COLO829 (cell line): ENCODE measurements at regions not wholly inside any gene's neighbourhood (a gene's known extent, or its start where the extent isn't known, plus 50 kb on each side); places are given as distances from the start of the nearest gene placed in this dataset.
"Not testable (repeated sequence)": the region's sequence is repeated elsewhere in the genome, so short reads cannot be mapped to it uniquely, and the experiment has no call there.

Experiments
- DNase-seq: peaks from one replicate; pipeline ENCODE4 v3.0.0; 2012; ENCODE audit warnings: low spot score

- DNase-seq, result no peak
These were observed 783.2 kb upstream of the LRRN3 start for GRCh38 chr7:110307776-110308175.

GRCh38 chr7:110308791-110309190 is 782.1 kb upstream of the LRRN3 start:
- DNase-seq, result no peak

DNA sequence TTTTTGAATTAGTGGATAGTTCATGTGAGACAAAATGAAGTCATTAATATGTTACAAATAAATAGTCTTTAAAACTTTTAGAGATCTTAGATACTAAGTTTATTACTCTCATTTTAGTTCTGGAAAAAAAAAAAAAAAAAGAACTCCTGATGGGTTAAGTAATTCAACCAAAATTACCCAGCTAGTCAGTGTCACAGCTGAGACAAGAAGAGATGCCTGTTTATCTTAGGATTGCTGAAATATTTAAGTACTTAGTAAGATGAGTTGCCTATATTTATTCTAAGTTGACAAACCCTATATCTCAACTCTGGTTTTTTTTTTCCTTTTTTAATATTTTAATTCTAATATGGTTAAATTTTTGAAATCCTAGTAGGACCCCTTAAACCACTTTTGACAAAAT is 781.0 kb upstream of the LRRN3 start:
- no peak for DNase-seq

DNA sequence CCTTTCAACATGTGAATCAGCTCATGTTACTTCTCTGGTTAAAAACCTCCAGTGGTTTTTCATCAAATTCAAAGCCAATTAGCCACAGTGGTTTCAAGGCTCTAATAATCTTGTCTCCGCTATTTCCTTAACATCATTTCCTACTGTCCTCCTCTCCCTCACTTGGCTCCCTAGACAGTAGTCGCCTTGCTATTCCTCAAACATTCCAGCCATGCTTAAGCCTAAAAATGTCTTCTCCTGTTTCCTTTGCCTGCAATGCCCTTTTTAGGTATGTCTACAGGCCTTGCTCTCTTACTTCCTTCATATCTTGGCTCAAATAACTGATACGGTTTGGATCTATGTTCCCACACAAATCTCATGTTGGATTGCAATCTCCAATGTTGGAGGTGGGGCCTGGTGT is 779.4 kb upstream of the LRRN3 start:
- DNase-seq, result no peak

DNA sequence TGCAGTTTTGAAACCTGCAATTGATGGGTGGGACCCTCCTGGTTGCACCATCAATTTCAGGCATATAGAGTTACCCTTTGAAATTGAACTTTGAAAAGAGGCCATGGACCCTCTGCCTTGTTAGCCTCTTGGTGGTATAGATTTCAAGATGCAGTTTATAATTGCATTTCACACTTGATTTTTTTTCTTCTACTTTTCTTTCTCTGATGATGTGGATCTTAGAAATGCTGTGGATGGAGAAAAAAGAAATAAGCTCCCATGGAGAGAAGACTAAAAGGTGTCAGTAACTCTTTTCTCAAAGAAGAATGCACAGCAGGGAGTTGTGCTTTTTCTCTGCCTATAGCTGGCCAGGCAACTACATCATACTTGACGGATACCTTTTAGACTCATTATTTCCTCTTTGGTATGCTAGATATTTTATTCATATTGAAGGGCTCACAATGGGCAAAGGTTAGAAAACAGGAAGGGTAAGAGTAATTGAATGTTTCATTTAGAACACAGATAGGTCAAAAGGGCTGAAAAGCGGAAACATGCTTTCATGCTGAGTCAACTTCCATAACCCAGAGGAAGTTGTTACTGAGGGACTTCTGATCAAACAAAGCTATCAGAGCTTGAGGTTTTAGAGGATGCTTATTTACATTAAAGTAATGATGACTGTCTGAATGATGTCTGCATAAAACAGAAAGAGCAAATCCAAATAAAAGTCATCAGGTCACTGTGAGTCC is 773.2 kb upstream of the LRRN3 start:
- peak; percentile 42 for DNase-seq

DNA sequence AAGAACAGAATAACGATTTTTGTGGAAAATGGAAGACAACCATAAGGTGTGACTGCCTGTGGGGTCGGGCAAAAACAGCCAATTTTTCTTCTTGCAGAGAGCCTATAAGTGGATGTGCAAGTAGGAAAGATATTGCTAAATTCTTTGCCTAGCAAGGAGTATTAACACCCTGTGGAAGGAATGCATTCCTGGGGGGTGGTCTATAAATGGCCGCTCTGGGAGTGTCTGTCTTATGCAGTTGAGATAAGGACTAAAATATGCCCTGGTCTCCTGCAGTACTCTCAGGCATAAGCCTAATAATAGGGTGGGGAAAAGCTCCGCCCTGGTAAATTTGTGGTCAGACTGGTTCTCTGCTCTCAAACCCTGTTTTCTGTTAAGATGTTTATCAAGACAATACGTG is 770.6 kb upstream of the LRRN3 start:
- DNase-seq, result not testable (repeated sequence)

DNA sequence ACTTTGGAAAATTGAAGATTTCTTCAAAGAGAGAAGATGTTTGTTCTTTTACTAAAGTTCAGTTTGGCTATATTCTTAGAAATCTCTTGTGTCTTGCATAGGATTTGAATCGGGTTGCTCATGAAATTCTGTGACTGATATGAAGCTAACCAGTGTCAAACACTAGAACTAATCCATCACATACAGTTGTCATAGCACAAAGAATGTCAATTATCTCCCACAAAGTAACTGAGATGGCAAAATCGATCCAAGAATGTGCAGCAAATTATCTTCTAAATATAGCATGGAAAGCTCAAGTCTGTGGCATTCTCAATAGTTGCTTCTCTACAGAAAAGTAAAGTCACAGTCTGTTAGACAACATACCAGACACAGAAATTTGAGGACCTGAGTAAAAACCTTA is 768.1 kb upstream of the LRRN3 start:
- DNase-seq, result no peak

DNA sequence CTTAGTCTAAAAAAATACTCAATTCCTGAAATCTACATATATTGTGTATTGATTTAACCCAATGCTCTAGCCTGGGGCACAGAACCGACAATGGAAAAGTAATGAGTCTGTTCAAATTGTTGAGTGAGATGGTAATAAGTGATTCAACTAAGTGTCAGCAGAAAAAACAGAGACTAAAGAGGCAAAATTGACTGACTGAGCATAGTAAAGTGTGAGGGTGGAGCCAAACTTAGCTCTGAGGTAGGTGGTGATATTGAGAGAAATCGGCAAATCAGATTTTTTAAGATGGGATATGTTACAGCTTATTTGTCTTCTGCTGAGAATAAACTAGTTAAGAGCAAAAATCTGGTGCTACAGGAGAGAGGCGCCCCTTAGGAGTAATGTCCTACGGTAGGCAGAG is 764.0 kb upstream of the LRRN3 start:
- no peak for DNase-seq

- no peak for DNase-seq
These were observed 754.5 kb upstream of the LRRN3 start for GRCh38 chr7:110336423-110336822.

GRCh38 chr7:110337646-110338045 is 753.3 kb upstream of the LRRN3 start:
- DNase-seq, result no peak

GRCh38 chr7:110347081-110347480 is 743.8 kb upstream of the LRRN3 start:
- no peak for DNase-seq

DNA sequence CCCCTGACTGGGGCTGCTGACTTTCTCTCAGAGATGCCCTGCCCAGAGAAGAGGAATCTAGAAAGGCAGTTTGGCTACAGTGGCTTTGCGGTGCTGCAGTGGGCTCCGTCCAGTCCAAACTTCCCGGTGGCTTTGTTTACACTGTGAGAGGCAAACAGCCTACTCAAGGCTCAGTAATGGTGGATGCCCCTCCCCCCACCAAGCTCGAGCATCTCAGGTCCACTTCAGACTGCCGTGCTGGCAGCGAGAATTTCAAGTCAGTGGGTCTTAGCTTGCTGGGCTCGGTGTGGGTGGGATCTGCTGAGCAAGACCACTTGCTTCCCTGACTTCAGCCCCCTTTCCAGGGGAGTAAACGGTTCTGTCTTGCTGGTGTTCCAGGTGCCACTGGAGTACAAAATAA is 734.5 kb upstream of the LRRN3 start:
- no peak for DNase-seq

DNA sequence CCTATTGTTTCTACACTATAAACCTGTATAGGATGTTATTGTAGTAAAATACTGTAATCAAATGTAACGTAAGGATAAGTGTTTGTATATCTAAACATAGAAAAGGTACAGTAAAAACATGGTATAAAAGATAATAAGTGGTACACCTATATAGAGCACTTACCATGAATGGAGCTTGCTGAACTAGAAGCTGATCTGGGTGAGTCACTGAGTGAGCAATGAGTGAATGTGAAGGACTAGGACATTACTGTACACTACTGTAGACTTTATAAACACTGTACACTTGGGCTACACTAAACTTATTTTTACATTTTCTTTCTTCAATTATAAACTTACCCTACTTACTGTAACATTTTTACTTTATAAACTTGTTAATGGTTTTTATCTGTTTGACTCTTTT is 732.9 kb upstream of the LRRN3 start:
- DNase-seq, result no peak

GRCh38 chr7:110371709-110372108 is 719.2 kb upstream of the LRRN3 start:
- DNase-seq, result no peak

GRCh38 chr7:110372685-110373084 is 718.2 kb upstream of the LRRN3 start:
- DNase-seq, result no peak

GRCh38 chr7:110373416-110373815 is 717.5 kb upstream of the LRRN3 start:
- DNase-seq, result no peak

DNA sequence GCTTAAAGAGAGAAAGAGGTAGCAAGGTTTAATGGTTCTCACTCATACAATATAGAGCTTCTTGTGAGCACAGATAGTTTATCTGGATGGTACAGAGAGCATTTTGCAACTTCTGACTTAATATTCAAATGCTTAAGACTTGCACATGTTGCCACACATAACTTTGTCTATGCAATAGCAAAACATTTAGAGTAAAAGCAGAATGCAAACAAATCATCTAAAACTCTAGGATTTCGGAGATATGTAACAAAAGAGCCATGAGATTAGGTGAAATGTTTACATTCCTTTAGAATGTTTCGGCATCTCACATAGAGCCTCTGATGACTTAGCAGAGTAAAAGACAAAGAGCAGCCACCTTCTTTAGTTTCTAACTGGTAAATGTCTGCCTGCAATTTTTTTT is 717.1 kb upstream of the LRRN3 start:
- DNase-seq, result no peak

- no peak for DNase-seq
These were observed 715.9 kb upstream of the LRRN3 start for GRCh38 chr7:110375068-110375467.

DNA sequence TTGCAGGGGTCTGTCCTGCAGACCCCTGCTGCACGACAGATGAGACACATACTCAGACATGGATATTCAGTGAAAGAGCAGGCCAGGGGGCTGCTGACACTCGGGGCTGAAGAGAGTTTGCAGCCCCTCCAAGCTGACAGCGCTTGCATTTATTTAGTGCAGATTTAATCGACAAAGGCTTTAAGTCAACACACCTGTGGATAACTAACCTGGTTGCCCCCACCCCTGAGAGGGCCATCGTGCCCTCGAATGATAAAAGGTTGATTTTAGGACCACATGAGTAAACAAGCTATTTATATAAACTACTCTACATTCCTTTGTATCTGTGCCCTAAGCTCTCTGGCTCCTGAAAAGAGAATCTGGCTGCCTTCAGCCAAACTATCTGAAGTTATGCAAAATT is 708.2 kb upstream of the LRRN3 start:
- no peak for DNase-seq

DNA sequence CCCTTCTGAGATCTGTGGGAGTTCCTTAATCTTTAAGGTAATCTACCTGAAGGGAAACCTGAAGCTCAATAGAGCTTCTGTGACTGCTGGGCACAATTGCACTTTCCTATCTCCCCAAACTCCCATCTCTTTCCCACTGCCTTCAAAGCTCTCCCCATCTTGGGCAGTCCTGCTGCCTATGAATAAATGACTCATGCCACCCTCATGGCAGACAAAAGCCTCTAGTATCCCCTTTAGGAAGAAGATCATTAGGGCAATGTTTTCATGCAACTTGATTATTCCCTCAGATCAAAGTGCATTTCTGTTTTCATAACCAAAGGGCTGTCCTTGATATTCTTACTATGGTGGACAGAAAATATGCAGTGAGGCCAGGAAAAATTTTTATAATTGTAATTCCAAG is 704.9 kb upstream of the LRRN3 start:
- DNase-seq, result no peak

- DNase-seq, result no peak
These were observed 704.0 kb upstream of the LRRN3 start for GRCh38 chr7:110386913-110387312.

DNA sequence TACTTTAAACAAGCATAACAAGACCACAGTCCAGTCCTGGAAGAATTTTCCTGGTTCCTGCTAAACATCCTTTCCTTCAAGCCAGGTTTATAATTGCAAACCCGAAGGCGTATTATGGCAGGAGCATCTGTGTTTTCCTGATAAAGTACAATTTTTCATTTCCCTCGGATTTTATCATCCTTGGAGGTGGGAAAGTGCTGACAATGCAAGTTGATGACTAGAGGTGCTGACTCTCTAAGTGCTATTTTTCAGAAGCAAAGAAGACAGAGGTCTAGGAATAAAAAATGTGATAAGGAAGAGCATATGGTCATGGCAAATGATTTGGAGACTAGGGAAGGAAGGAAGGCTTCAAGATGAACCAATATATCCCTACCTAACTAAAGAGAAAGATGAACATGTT is 703.2 kb upstream of the LRRN3 start:
- DNase-seq, result no peak

GRCh38 chr7:110388457-110388856 is 702.5 kb upstream of the LRRN3 start:
- DNase-seq, result peak; percentile 40

GRCh38 chr7:110396021-110396420 is 694.9 kb upstream of the LRRN3 start:
- no peak for DNase-seq
